ENCODE measurements at regions not wholly inside any gene's neighbourhood (a gene's known extent, or its start where the extent isn't known, plus 50 kb on each side); places are given as distances from the start of the nearest gene placed in this dataset.

DNA sequence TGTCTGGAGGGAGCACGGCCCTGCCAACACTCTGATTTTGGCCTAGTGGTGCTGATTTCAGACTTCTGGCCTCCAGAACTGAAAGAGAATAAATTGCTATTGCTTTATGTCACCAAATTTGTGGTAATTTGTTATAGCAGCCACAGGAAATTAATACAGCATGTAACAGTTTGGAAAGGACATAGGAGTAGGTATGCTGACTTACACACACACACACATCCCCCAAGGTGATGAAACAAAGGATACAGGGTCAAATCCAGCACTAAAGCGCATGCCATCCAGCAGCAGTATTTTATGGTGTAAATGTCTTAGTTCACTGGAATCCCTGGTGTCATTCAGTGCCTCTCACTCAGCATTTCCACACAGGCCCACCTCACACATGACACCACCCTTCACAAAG is 72.2 kb upstream of the MAN1A2 start:
- H3K9ac ChIP-seq (replicated peaks in 1 of 4; ENCODE audit: extremely low read depth in 1 of 4, low read depth in 3 of 4, low read length in 3 of 4), result no peak overlapping the region
- H2BK15ac ChIP-seq (ENCODE audit: low read length), result no peak overlapping the region
- H3K56ac ChIP-seq (replicated peaks; ENCODE audit: insufficient read length, low read depth, low read length), result no peak overlapping the region
- H4K91ac ChIP-seq (replicated peaks; ENCODE audit: insufficient read length, low read length), result no peak overlapping the region
- no peak overlapping the region for H3K27ac ChIP-seq (ENCODE audit: low read depth, low read length)
- H3K9me3 ChIP-seq (ENCODE audit: insufficient read depth in 2 of 2, low read depth in 1 of 2, low read length in 1 of 2), result no peaks in the 10 kb centered on the region
- no peak overlapping the region for H3K14ac ChIP-seq (ENCODE audit: insufficient read length)
- H3K4me2 ChIP-seq (ENCODE audit: insufficient read depth in 1 of 2, low read depth in 2 of 2, low read length in 2 of 2), result no peak overlapping the region
- no peak overlapping the region for H2BK12ac ChIP-seq (ENCODE audit: low read depth, low read length)
- FAIRE-seq, result no peak
- H3K79me1 ChIP-seq (ENCODE audit: low read depth, low read length), result no peaks in the 10 kb centered on the region
- H3K79me2 ChIP-seq (ENCODE audit: control insufficient read depth in 1 of 2, insufficient read depth in 2 of 2, low read length in 2 of 2), result no peaks in the 10 kb centered on the region
- H3K36me3 ChIP-seq (ENCODE audit: control insufficient read depth in 2 of 4, insufficient read depth in 4 of 4, low read length in 3 of 4), result no peaks in the 10 kb centered on the region
- no peak overlapping the region for H2AK5ac ChIP-seq (ENCODE audit: low read depth, low read length)
- H3K23ac ChIP-seq (ENCODE audit: insufficient read length), result no peak overlapping the region
- no peaks in the 10 kb centered on the region for H3K27me3 ChIP-seq (replicated peaks in 1 of 4; ENCODE audit: control insufficient read depth in 3 of 4, extremely low read depth in 1 of 4, insufficient read depth in 3 of 4, low read length in 3 of 4)
- ChIA-PET CTCF (ENCODE audit: partially characterized antibody) (no interaction called here), POLR2A (ENCODE audit: partially characterized antibody) (no interaction called here)
- H3K4me1 ChIP-seq (replicated peaks in 1 of 4; ENCODE audit: control insufficient read depth in 3 of 4, insufficient read depth in 4 of 4, low read length in 3 of 4), result peaks cover 0 to 2% (median 0%) of the 10 kb centered on the region in 4 experiments; a peak in 1 of 7 replicates
- H2AFZ ChIP-seq (ENCODE audit: low read length), result no peak overlapping the region
- no peak overlapping the region for H4K8ac ChIP-seq (ENCODE audit: extremely low read depth, insufficient read depth, low read length)
- no peak overlapping the region for H3K4ac ChIP-seq (replicated peaks; ENCODE audit: insufficient read length, low read depth, low read length)
- H3K4me3 ChIP-seq (ENCODE audit: extremely low read depth in 1 of 4, insufficient read depth in 2 of 4, low read depth in 3 of 4, low read length in 4 of 4), result no peak overlapping the region
- no peaks in the 10 kb centered on the region; the same call in 1 of the 2 replicates for H3K23me2 ChIP-seq (ENCODE audit: low read depth, low read length)
- no peak overlapping the region for H2BK20ac ChIP-seq (ENCODE audit: low read length)
- H2BK120ac ChIP-seq (replicated peaks; ENCODE audit: low read depth, low read length), result no peak overlapping the region
- 98% methylated on average over 2 of the region's 2 CpGs; no CpG with 5 or more reads in 1 of the 2 experiments for WGBS, 2 experiments (ENCODE audit: extremely low coverage in 1 of 2, insufficient coverage in 1 of 2, insufficient read length in 1 of 2, insufficient replicate concordance in 2 of 2, low coverage in 1 of 2, low lambda C conversion rate in 2 of 2, missing lambda C conversion rate in 1 of 2)
- H3K18ac ChIP-seq (ENCODE audit: extremely low read depth, low read length), result no peak overlapping the region
- no peak for DNase-seq (ENCODE audit: low read depth in 1 of 2, low spot score in 2 of 2)
- H4K20me1 ChIP-seq (replicated peaks in 1 of 2; ENCODE audit: control insufficient read depth in 1 of 2, insufficient read depth in 2 of 2, low read length in 2 of 2), result no peaks in the 10 kb centered on the region
- H2BK5ac ChIP-seq (ENCODE audit: low read depth, low read length), result no peak overlapping the region
- no peak overlapping the region for H4K5ac ChIP-seq (ENCODE audit: insufficient read length, low read depth, low read length)
- TF ChIP-seq JUN (IDR thresholded peaks at IDR 0.05; ENCODE audit: low read depth, low read length) (no peak), GABPA (IDR thresholded peaks at IDR 0.05; ENCODE audit: borderline replicate concordance, insufficient read depth, low read length) (no peak), SRF (IDR thresholded peaks at IDR 0.05; ENCODE audit: low read depth, low read length) (no peak), KDM5A (IDR thresholded peaks at IDR 0.05; ENCODE audit: low read length) (no peak), NRF1 (IDR thresholded peaks at IDR 0.05; ENCODE audit: low read depth, low read length) (no peak), ASH2L (IDR thresholded peaks at IDR 0.05; ENCODE audit: low read length) (no peak), NANOG (IDR thresholded peaks at IDR 0.05; ENCODE audit: insufficient read depth, low read depth, low read length, poor library complexity, severe bottlenecking) (no peak), POLR2A (IDR thresholded peaks at IDR 0.05; ENCODE audit: control extremely low read depth in 1 of 2, low read depth in 2 of 2, low read length in 2 of 2) (no peak), CREB1 (IDR thresholded peaks at IDR 0.05) (no peak), SP4 (IDR thresholded peaks at IDR 0.05; ENCODE audit: low read length) (no peak), PHF8 (conservative IDR thresholded peaks at IDR 0.05; ENCODE audit: low read depth, low read length) (no peak), YY1 (IDR thresholded peaks at IDR 0.05; ENCODE audit: low read depth, low read length) (no peak), SUZ12 (IDR thresholded peaks at IDR 0.05; ENCODE audit: low read length) (no peak), ATF3 (IDR thresholded peaks at IDR 0.05; ENCODE audit: insufficient read depth, low read depth, low read length) (no peak)
- TF ChIP-seq, protein P1, sequence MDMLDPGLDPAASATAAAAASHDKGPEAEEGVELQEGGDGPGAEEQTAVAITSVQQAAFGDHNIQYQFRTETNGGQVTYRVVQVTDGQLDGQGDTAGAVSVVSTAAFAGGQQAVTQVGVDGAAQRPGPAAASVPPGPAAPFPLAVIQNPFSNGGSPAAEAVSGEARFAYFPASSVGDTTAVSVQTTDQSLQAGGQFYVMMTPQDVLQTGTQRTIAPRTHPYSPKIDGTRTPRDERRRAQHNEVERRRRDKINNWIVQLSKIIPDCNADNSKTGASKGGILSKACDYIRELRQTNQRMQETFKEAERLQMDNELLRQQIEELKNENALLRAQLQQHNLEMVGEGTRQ (IDR thresholded peaks at IDR 0.05; ENCODE audit: low read length), result no peak
